Colonic mucosa (tissue), 4 donors: ENCODE measurements at regions not wholly inside any gene's neighbourhood (a gene's known extent, or its start where the extent isn't known, plus 50 kb on each side); places are given as distances from the start of the nearest gene placed in this dataset.

Experiments used
- DNase-seq: peaks from one replicate; pipeline ENCODE4 v3.0.0-alpha.2; 2020
- H3K27ac ChIP-seq: fragments of 200-600 bp; one replicate; pipeline ENCODE4 v1.8.0; 2021
- H3K27me3 ChIP-seq: fragments of 200-600 bp; one replicate; pipeline ENCODE4 v1.8.0; 2021
- H3K36me3 ChIP-seq: fragments of 200-600 bp; one replicate; pipeline ENCODE4 v1.8.0; 2021
- H3K4me1 ChIP-seq: fragments of 200-600 bp; one replicate; pipeline ENCODE4 v1.8.0; 2021; ENCODE audit warnings: mild to moderate bottlenecking
- H3K4me3 ChIP-seq: fragments of 200-600 bp; one replicate; pipeline ENCODE4 v1.8.0; 2021
- H3K9ac ChIP-seq, 2 donors: one replicate each; pipeline ENCODE4 v1.7.0; 2013; ENCODE audit warnings: control low read depth in 2 of 2, low read depth in 2 of 2, low read length in 2 of 2
- H3K9me3 ChIP-seq: fragments of 200-600 bp; one replicate; pipeline ENCODE4 v1.8.0; 2021
- intact Hi-C: fragments of 100-400 bp; cut with DNase I; formaldehyde crosslinking; loops from one replicate; pipeline ENCODE4 v1.14.1; 2022
- TF ChIP-seq, protein P1 (sequence below): fragments of 200-600 bp; IDR thresholded peaks from one replicate; pipeline ENCODE4 v1.8.0; 2022; ENCODE audit warnings: antibody characterized with exemption, mild to moderate bottlenecking
- donor health status: healthy.
- donor health status: DM: no; HTN: no; CAD: no.
- donor health status: DM: no; HTN: no; CAD: no.

DNA sequence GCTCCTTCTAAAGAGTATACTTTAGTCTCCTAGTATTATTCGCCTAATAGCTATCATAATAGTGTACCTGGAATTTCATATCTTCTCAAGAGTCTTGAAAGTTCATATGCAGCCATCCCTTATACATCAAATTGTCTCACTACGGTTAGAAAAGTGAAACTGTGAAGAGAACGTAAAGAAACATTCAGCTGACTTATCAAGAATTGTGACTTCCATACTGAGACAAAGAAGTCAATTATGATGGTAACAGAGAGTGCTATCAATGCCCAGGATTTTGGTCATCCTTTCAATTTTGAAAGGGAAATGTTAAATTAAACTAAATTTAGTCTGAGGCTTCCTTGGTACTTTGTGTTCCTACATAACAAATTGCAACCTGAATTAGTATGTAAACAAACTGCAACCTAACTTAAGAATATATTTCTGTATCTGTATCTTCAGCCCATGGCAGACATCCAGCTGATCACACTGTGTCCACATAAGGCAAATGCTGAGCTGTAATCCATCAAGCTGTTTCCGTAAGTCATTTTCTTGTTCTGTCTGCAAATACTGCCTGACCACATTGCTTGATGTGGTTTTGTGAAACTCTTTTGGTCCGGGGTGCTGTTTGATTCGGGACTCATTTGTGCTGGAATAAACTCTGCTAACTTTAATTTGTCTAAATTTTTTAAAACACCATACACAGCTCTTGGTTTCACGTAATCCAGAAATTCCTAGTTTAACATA lies 469.6 kb downstream of the SI start:
- H3K27me3 ChIP-seq, result no peaks in the 10 kb centered on the region
- H3K27ac ChIP-seq, result no peak overlapping the region
- no peak for DNase-seq
- intact Hi-C loops, result no loop called here
- H3K4me3 ChIP-seq, result no peak overlapping the region
- no peaks in the 10 kb centered on the region for H3K36me3 ChIP-seq
- H3K9me3 ChIP-seq, result no peaks in the 10 kb centered on the region
- TF ChIP-seq, protein P1, sequence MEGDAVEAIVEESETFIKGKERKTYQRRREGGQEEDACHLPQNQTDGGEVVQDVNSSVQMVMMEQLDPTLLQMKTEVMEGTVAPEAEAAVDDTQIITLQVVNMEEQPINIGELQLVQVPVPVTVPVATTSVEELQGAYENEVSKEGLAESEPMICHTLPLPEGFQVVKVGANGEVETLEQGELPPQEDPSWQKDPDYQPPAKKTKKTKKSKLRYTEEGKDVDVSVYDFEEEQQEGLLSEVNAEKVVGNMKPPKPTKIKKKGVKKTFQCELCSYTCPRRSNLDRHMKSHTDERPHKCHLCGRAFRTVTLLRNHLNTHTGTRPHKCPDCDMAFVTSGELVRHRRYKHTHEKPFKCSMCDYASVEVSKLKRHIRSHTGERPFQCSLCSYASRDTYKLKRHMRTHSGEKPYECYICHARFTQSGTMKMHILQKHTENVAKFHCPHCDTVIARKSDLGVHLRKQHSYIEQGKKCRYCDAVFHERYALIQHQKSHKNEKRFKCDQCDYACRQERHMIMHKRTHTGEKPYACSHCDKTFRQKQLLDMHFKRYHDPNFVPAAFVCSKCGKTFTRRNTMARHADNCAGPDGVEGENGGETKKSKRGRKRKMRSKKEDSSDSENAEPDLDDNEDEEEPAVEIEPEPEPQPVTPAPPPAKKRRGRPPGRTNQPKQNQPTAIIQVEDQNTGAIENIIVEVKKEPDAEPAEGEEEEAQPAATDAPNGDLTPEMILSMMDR, result no peak
- no peak overlapping the region for H3K9ac ChIP-seq
- no peaks in the 10 kb centered on the region for H3K4me1 ChIP-seq

DNA sequence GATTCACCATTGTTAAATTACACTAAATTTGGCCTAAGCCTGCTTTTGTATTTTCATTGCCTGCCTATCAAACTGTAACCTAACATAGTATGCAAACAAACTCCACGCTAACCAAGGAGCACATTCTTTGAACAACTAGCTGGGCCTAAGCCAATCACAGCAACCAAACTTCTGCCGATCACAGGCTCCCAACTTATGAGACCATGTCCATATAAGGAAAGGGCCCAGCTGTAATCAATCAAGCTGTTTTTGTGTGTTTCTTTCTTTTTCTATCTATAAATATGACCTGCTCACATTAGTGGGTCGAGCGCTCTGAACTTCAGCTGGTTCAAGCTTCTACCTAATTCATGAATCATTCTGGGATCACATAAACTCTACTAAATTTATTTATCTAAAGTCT lies 473.6 kb downstream of the SI start:
- no peaks in the 10 kb centered on the region for H3K4me1 ChIP-seq

DNA sequence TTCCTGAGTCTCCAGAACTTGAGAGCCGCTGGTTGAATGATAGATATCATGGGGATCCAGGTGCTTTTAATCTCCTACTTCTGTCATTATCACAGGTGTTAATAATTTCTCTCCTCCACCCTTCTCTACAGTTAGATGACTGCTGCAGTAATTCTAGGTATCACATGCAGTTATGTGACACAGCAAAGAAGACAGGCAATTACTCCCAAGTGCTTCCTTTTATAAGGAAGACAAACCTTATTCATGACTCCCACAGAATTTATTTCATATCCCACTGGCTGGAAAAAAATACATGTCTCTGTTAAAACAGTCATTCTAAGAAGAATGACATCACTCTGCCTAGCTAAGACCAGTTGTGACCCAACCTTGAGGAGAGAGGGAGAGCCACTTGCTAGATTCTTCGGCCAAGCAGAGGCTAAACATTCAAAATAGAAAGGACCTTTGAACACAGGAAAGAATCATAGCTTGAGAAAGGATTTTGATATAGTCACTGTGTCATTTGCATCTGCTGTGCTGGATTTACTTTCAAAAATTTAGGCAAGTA lies 500.6 kb downstream of the SI start:
- no peaks in the 10 kb centered on the region for H3K36me3 ChIP-seq
- no peaks in the 10 kb centered on the region for H3K27me3 ChIP-seq
- H3K27ac ChIP-seq, result no peak overlapping the region
- no peaks in the 10 kb centered on the region for H3K4me1 ChIP-seq
- no peak overlapping the region for H3K9ac ChIP-seq
- H3K9me3 ChIP-seq, result no peaks in the 10 kb centered on the region
- H3K4me3 ChIP-seq, result no peak overlapping the region
- TF ChIP-seq, protein P1, result no peak
- no peak for DNase-seq
- intact Hi-C loops, result no loop called here

More for the DNA sequence above, 473.6 kb downstream of the SI start:
- Histone ChIP-seq H3K4me3 (no peak overlapping the region), H3K9ac (no peak overlapping the region), H3K27ac (no peak overlapping the region), H3K36me3 (no peaks in the 10 kb centered on the region), H3K9me3 (no peaks in the 10 kb centered on the region), H3K27me3 (no peaks in the 10 kb centered on the region)
- TF ChIP-seq, protein P1, result no peak
- intact Hi-C loops, result no loop called here
- DNase-seq, result no peak

DNA sequence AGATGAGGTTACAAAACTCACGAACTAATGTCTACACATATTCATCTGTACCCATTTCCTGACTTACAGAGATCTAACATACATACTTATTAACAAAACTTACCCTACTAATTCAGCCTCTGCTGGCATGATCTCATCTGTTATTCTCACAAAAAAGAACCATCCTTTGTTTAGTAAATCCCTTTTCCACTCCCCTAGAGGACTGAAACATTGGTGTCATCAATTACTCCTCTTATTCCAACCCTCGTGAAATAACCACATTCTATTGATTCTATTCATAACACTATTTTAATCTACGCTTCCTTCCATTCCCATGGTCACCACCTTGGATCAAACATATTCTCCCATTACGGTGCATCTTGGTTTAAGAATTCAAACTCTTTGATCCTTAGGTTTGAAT lies 505.9 kb downstream of the SI start:
- Histone ChIP-seq H3K27me3 (no peaks in the 10 kb centered on the region), H3K4me3 (no peak overlapping the region), H3K36me3 (no peaks in the 10 kb centered on the region), H3K27ac (no peak overlapping the region), H3K9ac (no peak overlapping the region), H3K9me3 (no peaks in the 10 kb centered on the region), H3K4me1 (no peaks in the 10 kb centered on the region)
- DNase-seq, result no peak
- TF ChIP-seq, protein P1, result no peak
- intact Hi-C loops, result no loop called here

DNA sequence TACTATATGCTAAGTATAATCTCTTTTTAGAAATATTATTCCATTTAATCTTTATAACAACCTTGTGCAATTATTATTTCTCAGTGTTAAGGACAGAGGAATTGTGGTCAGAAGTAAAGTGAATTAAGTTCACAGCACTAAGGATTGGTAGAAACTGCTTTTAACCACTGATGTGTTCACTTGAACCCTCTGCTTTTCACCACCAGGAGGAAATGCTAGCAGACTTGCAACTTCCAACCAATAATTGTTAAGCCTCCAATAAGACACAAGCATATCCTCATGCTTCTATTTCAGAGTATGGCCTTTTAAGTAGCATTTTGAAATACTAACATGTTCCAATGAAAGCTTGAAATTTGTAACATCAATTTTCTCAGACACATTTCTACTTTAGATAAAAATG lies 527.4 kb downstream of the SI start:
- TF ChIP-seq, protein P1, result no peak
- Histone ChIP-seq H3K27ac (no peak overlapping the region), H3K4me1 (no peaks in the 10 kb centered on the region), H3K9me3 (no peaks in the 10 kb centered on the region), H3K36me3 (no peaks in the 10 kb centered on the region), H3K9ac (no peak overlapping the region), H3K27me3 (no peaks in the 10 kb centered on the region), H3K4me3 (no peak overlapping the region)
- no peak for DNase-seq
- intact Hi-C loops, result no loop called here
